ENCODE measurements at regions not wholly inside any gene's neighbourhood (a gene's known extent, or its start where the extent isn't known, plus 50 kb on each side); places are given as distances from the start of the nearest gene placed in this dataset.

- WGBS, 3 donors: 54 to 68% (median 62%) methylated on average over 10 of the region's 10 CpGs
- no peak overlapping the region for H3K4me3 ChIP-seq
- intact Hi-C loops (cut with DNase I): no loop called here
- H3K27ac ChIP-seq: no peak overlapping the region
- H3K9me3 ChIP-seq: no peaks in the 10 kb centered on the region
- no peaks in the 10 kb centered on the region for H3K27me3 ChIP-seq
- no peak for DNase-seq
- no peaks in the 10 kb centered on the region for H3K4me1 ChIP-seq (ENCODE audit: insufficient read depth)
- TF ChIP-seq CTCF (IDR thresholded peaks at IDR 0.05) (no peak), POLR2A (IDR thresholded peaks at IDR 0.05) (no peak), EP300 (IDR thresholded peaks at IDR 0.05) (no peak)
- no peaks in the 10 kb centered on the region for H3K36me3 ChIP-seq
Measured at GRCh38 chrX:39855748-39856129, 242.0 kb downstream of the BCOR start.

- Histone ChIP-seq H3K9me3 (no peaks in the 10 kb centered on the region), H3K4me3 (no peak overlapping the region), H3K4me1 (ENCODE audit: insufficient read depth) (no peaks in the 10 kb centered on the region), H3K27me3 (no peaks in the 10 kb centered on the region), H3K36me3 (no peaks in the 10 kb centered on the region), H3K27ac (no peak overlapping the region)
- 68 to 80% (median 75%) methylated on average over 7 of the region's 7 CpGs for WGBS, 3 donors
- no peak for DNase-seq
- no peak for TF ChIP-seq EP300 (IDR thresholded peaks at IDR 0.05)
- no peak for TF ChIP-seq CTCF (IDR thresholded peaks at IDR 0.05)
- no peak for TF ChIP-seq POLR2A (IDR thresholded peaks at IDR 0.05)
- intact Hi-C loops (cut with DNase I): no loop called here
Measured at GRCh38 chrX:39856472-39857121, 241.2 kb downstream of the BCOR start.

GRCh38 chrX:39857780-39858179 is 240.0 kb downstream of the BCOR start:
- H3K27ac ChIP-seq: no peak overlapping the region
- no peaks in the 10 kb centered on the region for H3K9me3 ChIP-seq
- no peak for TF ChIP-seq EP300 (IDR thresholded peaks at IDR 0.05)
- TF ChIP-seq POLR2A (IDR thresholded peaks at IDR 0.05): no peak
- TF ChIP-seq CTCF (IDR thresholded peaks at IDR 0.05): no peak
- no peaks in the 10 kb centered on the region for H3K27me3 ChIP-seq
- no peak overlapping the region for H3K4me3 ChIP-seq
- intact Hi-C loops (cut with DNase I): no loop called here
- no peak for DNase-seq
- no peaks in the 10 kb centered on the region for H3K36me3 ChIP-seq
- 70 to 91% (median 84%) methylated on average over 3 of the region's 3 CpGs for WGBS, 3 donors
- H3K4me1 ChIP-seq (ENCODE audit: insufficient read depth): no peaks in the 10 kb centered on the region

- H3K9me3 ChIP-seq: no peaks in the 10 kb centered on the region
- no peak overlapping the region for H3K27ac ChIP-seq
- TF ChIP-seq POLR2A (IDR thresholded peaks at IDR 0.05) (no peak), CTCF (IDR thresholded peaks at IDR 0.05) (no peak), EP300 (IDR thresholded peaks at IDR 0.05) (no peak)
- peak in 3 of 5 donors; percentile 39 to 53 (median 52) for DNase-seq
- H3K27me3 ChIP-seq: no peaks in the 10 kb centered on the region
- WGBS, 3 donors: 31 to 45% (median 37%) methylated on average over 13 of the region's 13 CpGs
- no peaks in the 10 kb centered on the region for H3K36me3 ChIP-seq
- intact Hi-C loops (cut with DNase I): no loop called here
- H3K4me3 ChIP-seq: no peak overlapping the region
- H3K4me1 ChIP-seq (ENCODE audit: insufficient read depth): no peaks in the 10 kb centered on the region
Measured at GRCh38 chrX:39859991-39860861, 237.5 kb downstream of the BCOR start.

All from ovary (tissue), 7 donors.